ENCODE measurements at regions not wholly inside any gene's neighbourhood (a gene's known extent, or its start where the extent isn't known, plus 50 kb on each side); places are given as distances from the start of the nearest gene placed in this dataset.

GRCh38 chr15:81839387-81839786, 206.4 kb downstream of the MEX3B start:
- no peaks in the 10 kb centered on the region for H3K4me1 ChIP-seq
- no peaks in the 10 kb centered on the region for H3K27me3 ChIP-seq
- intact Hi-C loops (cut with DNase I; ENCODE audit: low total_unique reads): no loop called here
- TF ChIP-seq EP300 (IDR thresholded peaks at IDR 0.05; ENCODE audit: low read depth) (no peak), POLR2AphosphoS5 (IDR thresholded peaks at IDR 0.05) (no peak), CTCF (IDR thresholded peaks at IDR 0.05) (no peak), POLR2A (IDR thresholded peaks at IDR 0.05) (no peak)
- H3K4me3 ChIP-seq: no peak overlapping the region
- H3K36me3 ChIP-seq: no peaks in the 10 kb centered on the region
- in situ Hi-C loops (cut with MboI; ENCODE audit: low pct_ligation_motif_present in 1 of 4, low pct_unique_long_range_greater_than_20kb in 1 of 4, low sequenced_read_pairs in 3 of 4): no loop called here
- WGBS, 2 donors (ENCODE audit: low coverage in 1 of 2): 56 to 85% methylated on average over 2 of the region's 2 CpGs
- DNase-seq: no peak
- H3K27ac ChIP-seq: no peak overlapping the region
- H3K9me3 ChIP-seq: no peaks in the 10 kb centered on the region

- WGBS, 2 donors (ENCODE audit: low coverage in 1 of 2): 90 to 94% methylated on average over 1 of the region's 1 CpG
- TF ChIP-seq EP300 (IDR thresholded peaks at IDR 0.05; ENCODE audit: low read depth) (no peak), POLR2A (IDR thresholded peaks at IDR 0.05) (no peak), CTCF (IDR thresholded peaks at IDR 0.05) (no peak), POLR2AphosphoS5 (IDR thresholded peaks at IDR 0.05) (no peak)
- H3K4me1 ChIP-seq: no peaks in the 10 kb centered on the region
Observed at GRCh38 chr15:81835731-81836130, 210.1 kb downstream of the MEX3B start.

GRCh38 chr15:81830520-81830919, 215.3 kb downstream of the MEX3B start:
- H3K4me1 ChIP-seq: no peaks in the 10 kb centered on the region
- intact Hi-C loops (cut with DNase I; ENCODE audit: low total_unique reads) (no loop called here), in situ Hi-C loops (cut with MboI; ENCODE audit: low pct_ligation_motif_present in 1 of 4, low pct_unique_long_range_greater_than_20kb in 1 of 4, low sequenced_read_pairs in 3 of 4) (no loop called here)
- H3K27me3 ChIP-seq: no peaks in the 10 kb centered on the region
- H3K9me3 ChIP-seq: no peaks in the 10 kb centered on the region
- no peak overlapping the region for H3K4me3 ChIP-seq
- no peak for DNase-seq
- WGBS, 2 donors (ENCODE audit: low coverage in 1 of 2): 70 to 77% methylated on average over 1 of the region's 1 CpG
- no peak overlapping the region for H3K27ac ChIP-seq
- TF ChIP-seq POLR2AphosphoS5 (IDR thresholded peaks at IDR 0.05): no peak
- TF ChIP-seq CTCF (IDR thresholded peaks at IDR 0.05): no peak
- TF ChIP-seq EP300 (IDR thresholded peaks at IDR 0.05; ENCODE audit: low read depth): no peak
- TF ChIP-seq POLR2A (IDR thresholded peaks at IDR 0.05): no peak
- no peaks in the 10 kb centered on the region for H3K36me3 ChIP-seq

More at GRCh38 chr15:81835731-81836130, 210.1 kb downstream of the MEX3B start:
- no peaks in the 10 kb centered on the region for H3K36me3 ChIP-seq
- H3K4me3 ChIP-seq: no peak overlapping the region
- intact Hi-C loops (cut with DNase I; ENCODE audit: low total_unique reads) (no loop called here), in situ Hi-C loops (cut with MboI; ENCODE audit: low pct_ligation_motif_present in 1 of 4, low pct_unique_long_range_greater_than_20kb in 1 of 4, low sequenced_read_pairs in 3 of 4) (no loop called here)
- no peaks in the 10 kb centered on the region for H3K9me3 ChIP-seq
- no peaks in the 10 kb centered on the region for H3K27me3 ChIP-seq
- DNase-seq: no peak
- H3K27ac ChIP-seq: no peak overlapping the region

- WGBS, 2 donors (ENCODE audit: low coverage in 1 of 2): 85 to 93% methylated on average over 4 of the region's 4 CpGs
- H3K4me3 ChIP-seq: no peak overlapping the region
- no peaks in the 10 kb centered on the region for H3K4me1 ChIP-seq
- no peak for DNase-seq
- no peaks in the 10 kb centered on the region for H3K27me3 ChIP-seq
- intact Hi-C loops (cut with DNase I; ENCODE audit: low total_unique reads): no loop called here
- TF ChIP-seq CTCF (IDR thresholded peaks at IDR 0.05): no peak
- no peak for TF ChIP-seq POLR2A (IDR thresholded peaks at IDR 0.05)
- TF ChIP-seq POLR2AphosphoS5 (IDR thresholded peaks at IDR 0.05): no peak
- no peak for TF ChIP-seq EP300 (IDR thresholded peaks at IDR 0.05; ENCODE audit: low read depth)
- H3K27ac ChIP-seq: no peak overlapping the region
- no peaks in the 10 kb centered on the region for H3K9me3 ChIP-seq
- no peaks in the 10 kb centered on the region for H3K36me3 ChIP-seq
- in situ Hi-C loops (cut with MboI; ENCODE audit: low pct_ligation_motif_present in 1 of 4, low pct_unique_long_range_greater_than_20kb in 1 of 4, low sequenced_read_pairs in 3 of 4): no loop called here
Observed at GRCh38 chr15:81829918-81830317, 215.9 kb downstream of the MEX3B start.

Data from transverse colon (tissue), 4 donors.